GM12874 (cell line): ENCODE measurements at regions not wholly inside any gene's neighbourhood (a gene's known extent, or its start where the extent isn't known, plus 50 kb on each side); places are given as distances from the start of the nearest gene placed in this dataset.

Experiments used
- TF ChIP-seq, protein P1 (sequence below): IDR thresholded peaks from 2 replicates; pipeline ENCODE4 v1.5.1; 2011; ENCODE audit warnings: low read depth, mild to moderate bottlenecking, control low read depth, low read length, moderate library complexity; ENCODE audit not compliant: insufficient read depth

DNA sequence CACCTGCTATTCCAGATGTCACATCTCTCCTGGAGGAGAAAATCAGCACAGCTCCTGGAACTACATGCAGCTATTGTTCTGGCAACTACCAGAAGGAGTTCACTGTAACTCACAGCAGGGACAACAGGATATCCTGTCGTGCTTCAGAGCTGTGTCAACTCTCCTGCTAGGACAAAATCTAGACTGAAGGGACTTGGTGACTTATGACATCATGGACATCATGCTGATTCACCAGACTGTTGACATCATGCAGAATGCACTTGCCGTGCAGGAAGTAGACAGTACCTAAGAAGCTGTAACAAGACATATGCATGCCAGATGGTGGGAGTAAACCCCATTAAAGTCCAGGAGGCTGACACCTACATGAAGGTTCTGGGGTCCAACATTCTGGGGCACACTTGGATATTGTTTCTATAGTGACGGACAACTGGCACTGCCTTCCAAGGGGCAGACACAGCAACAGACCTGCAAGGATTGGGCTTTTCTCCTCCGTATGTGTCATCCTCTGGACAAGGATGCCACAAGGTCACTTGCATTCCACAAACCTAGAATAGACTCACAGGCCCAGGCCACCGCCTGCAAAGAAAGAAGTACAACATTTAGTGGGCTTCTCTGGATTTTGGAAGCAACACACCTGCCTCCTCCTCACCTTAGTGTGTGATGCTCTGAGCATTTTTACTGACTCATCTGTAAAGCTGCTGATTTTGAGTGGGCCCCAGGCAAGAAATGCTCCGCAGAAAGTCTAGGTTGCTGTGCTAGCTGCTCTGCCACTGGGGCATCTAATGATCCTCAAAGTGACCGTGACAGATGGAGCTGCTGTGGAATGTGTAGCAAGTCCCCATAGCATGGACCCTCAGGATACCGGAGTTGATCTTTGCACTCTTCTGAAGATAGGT, 249.2 kb downstream of the MATN1 start:
- TF ChIP-seq, protein P1, sequence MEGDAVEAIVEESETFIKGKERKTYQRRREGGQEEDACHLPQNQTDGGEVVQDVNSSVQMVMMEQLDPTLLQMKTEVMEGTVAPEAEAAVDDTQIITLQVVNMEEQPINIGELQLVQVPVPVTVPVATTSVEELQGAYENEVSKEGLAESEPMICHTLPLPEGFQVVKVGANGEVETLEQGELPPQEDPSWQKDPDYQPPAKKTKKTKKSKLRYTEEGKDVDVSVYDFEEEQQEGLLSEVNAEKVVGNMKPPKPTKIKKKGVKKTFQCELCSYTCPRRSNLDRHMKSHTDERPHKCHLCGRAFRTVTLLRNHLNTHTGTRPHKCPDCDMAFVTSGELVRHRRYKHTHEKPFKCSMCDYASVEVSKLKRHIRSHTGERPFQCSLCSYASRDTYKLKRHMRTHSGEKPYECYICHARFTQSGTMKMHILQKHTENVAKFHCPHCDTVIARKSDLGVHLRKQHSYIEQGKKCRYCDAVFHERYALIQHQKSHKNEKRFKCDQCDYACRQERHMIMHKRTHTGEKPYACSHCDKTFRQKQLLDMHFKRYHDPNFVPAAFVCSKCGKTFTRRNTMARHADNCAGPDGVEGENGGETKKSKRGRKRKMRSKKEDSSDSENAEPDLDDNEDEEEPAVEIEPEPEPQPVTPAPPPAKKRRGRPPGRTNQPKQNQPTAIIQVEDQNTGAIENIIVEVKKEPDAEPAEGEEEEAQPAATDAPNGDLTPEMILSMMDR = no peak

DNA sequence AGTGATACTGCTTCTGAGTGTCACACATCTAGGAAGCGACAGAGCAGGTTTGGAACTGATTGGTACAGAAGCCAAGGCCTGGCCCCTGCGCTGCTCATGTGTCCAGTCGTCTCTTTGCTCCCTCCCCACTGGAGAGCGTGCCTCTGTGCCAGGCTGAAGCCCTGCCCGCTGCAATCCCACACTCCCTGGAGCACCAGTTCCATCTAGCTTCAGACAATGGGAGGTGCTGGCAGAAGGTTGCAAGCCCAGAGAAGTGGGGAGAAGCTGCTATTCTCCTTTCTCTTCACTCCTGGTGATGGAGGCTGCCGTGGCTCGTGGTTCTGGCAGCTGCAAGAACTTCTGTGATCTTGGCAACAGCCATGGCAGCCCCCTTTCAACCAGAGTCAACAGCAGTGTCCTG, 250.9 kb downstream of the MATN1 start:
- TF ChIP-seq, protein P1 = no peak

DNA sequence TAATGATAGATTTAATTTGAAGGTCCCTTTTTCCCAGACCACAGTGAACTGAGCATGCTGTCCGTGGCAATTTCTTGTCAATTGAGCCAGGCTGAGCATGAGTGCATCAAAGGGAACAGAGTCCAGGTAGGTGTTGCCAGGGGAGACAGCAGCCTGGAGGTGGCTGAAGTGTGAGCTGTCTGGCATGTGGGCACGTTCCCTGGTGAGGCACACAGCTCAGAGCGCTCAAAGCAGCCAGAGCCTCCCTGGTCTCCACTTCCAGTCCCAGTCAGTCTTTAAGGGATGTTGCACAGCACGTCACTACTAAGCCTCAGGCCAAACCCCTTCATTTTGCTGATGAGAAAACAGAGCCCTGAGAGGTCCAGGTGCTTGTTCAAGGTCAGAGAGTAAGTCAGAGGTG, 251.4 kb downstream of the MATN1 start:
- TF ChIP-seq, protein P1 = no peak

DNA sequence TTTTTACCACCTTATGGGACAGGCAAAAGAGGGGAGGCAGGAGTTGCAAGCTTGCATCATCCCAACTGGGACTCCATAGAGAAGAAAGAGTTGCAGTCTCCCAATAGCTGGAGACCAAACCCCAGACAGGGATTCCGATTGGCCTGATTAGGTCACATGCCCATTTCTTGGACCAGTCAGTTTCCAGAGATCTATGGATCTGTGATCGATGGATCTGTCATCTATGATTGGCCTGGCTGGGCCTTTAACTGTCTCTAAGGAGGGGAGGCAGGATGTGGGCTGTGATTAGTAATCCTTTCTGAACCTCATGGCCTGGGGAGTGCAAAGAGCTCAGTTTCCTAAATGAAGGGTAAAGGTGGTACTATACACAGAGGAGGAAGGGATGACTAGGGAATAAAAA, 252.1 kb downstream of the MATN1 start:
- TF ChIP-seq, protein P1 = no peak

DNA sequence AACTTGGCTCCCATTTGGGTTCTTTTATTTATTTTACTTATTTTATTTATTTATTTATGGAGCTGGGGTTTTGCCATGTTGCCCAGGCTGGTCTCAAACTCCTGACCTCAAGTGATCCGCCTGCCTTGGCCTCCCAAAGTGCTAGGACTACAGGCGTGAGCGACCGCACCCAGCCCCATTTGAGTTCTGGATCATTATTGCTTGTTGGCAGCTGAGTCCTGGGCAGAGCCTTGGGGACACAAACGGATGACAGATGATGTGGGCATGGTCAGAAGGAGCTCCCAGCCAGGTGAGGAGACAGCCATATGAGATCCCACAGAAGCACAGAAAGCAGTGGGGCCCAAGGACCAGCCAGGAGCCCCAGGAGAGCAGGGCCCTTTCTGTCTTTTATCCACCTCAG, 254.0 kb downstream of the MATN1 start:
- TF ChIP-seq, protein P1 = no peak

DNA sequence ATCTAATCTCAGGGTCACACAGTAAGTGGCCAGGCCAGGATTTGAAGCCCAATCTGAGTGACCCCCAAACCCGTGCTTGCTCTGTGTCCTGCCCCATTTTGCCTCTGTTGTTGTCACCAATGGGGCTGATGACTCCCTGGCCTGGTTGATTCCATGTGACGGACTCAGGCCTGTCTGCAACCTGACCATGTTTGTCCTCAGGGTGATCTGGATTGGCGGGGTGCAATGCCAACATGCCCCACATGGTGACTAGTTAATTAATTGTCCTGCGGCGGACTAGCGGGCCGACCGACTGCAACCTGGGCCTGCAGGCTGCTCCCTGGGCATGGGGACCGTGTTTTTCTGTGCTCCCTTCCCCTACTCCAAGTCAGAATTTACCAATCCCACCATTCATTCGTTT, 256.3 kb downstream of the MATN1 start:
- TF ChIP-seq, protein P1 = no peak

DNA sequence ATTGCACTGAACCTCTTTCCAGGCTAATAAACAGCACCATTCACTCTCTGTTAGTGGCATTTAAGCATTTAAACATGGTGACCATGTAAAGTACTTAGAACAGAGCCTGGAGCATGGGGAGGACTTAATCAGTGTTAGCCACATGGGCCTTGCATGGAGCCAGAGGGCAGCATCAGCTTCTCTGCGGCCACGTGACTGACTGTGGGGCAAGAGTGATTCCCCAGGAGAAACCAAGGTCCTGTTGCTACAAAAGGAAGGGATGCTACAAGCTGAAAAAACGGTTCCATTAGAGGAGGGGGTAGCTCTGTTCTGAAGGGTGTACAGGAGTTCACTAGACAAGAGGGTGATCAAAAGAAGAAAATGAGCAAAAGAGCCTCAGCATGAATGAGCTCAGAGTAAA, 256.8 kb downstream of the MATN1 start:
- TF ChIP-seq, protein P1 = no peak
